Fibroblast of the aortic adventitia (primary cell): ENCODE measurements at regions not wholly inside any gene's neighbourhood (a gene's known extent, or its start where the extent isn't known, plus 50 kb on each side); places are given as distances from the start of the nearest gene placed in this dataset.
"Not testable (repeated sequence)": the region's sequence is repeated elsewhere in the genome, so short reads cannot be mapped to it uniquely, and the experiment has no call there.

Source experiments
- DNase-seq: peaks from one replicate; pipeline ENCODE4 v3.0.0-alpha.2; 2010; ENCODE audit warnings: low read depth
- H3K4me3 ChIP-seq: 2 replicates; pipeline ENCODE4 v1.5.1; 2011; ENCODE audit warnings: low read depth, mild to moderate bottlenecking, control low read depth, low read length, moderate library complexity
- CTCF ChIP-seq: IDR thresholded peaks from 2 replicates; pipeline ENCODE4 v1.5.1; 2011; ENCODE audit warnings: mild to moderate bottlenecking, low read length, control low read depth, inconsistent platforms; ENCODE audit not compliant: insufficient read depth

GRCh38 chr6:118722829-118723813 is 71.7 kb upstream of the CEP85L start:
- no peak for DNase-seq

GRCh38 chr6:118720125-118720473 is 68.7 kb upstream of the CEP85L start:
- no peak for DNase-seq
- TF ChIP-seq CTCF = no peak
- no peak overlapping the region for H3K4me3 ChIP-seq

More at GRCh38 chr6:118722829-118723813, 71.7 kb upstream of the CEP85L start:
- no peak overlapping the region for H3K4me3 ChIP-seq
- TF ChIP-seq CTCF = no peak

GRCh38 chr6:118719351-118720124 is 68.1 kb upstream of the CEP85L start:
- no peak overlapping the region for H3K4me3 ChIP-seq
- no peak for TF ChIP-seq CTCF
- DNase-seq = no peak

GRCh38 chr6:118718903-118719302 is 67.5 kb upstream of the CEP85L start:
- no peak for TF ChIP-seq CTCF
- no peak overlapping the region for H3K4me3 ChIP-seq
- DNase-seq = no peak

GRCh38 chr6:118718297-118718696 is 66.9 kb upstream of the CEP85L start:
- no peak for TF ChIP-seq CTCF
- H3K4me3 ChIP-seq = no peak overlapping the region

GRCh38 chr6:118717106-118717505 is 65.7 kb upstream of the CEP85L start:
- DNase-seq = no peak
- TF ChIP-seq CTCF = no peak
- no peak overlapping the region for H3K4me3 ChIP-seq

More at GRCh38 chr6:118718297-118718696, 66.9 kb upstream of the CEP85L start:
- DNase-seq = no peak

- DNase-seq, H3K4me3 ChIP-seq: not testable (repeated sequence)
These were observed 64.5 kb upstream of the CEP85L start for GRCh38 chr6:118715907-118716306.
